HCT116 (cell line): ENCODE measurements at regions not wholly inside any gene's neighbourhood (a gene's known extent, or its start where the extent isn't known, plus 50 kb on each side); places are given as distances from the start of the nearest gene placed in this dataset.

Source experiments
- ATAC-seq: fragments of 200-7000 bp; cut with Tn5 transposase; 2 replicates; pipeline ENCODE4 v1.9.1; 2020; ENCODE audit warnings: mild to moderate bottlenecking, moderate library complexity
- BruUV-seq: library from RNA; stranded (reverse); fragments of 400-500 nt; replicated peaks from 2 replicates; lab custom pipeline; 2021; lab: Mats Ljungman, UMichigan
- CTCF ChIA-PET: fragments of 300-600 bp; sonication (Branson Sonifier 250); formaldehyde crosslinking; loops from one replicate; lab custom pipeline; 2021; ENCODE audit warnings: antibody characterized with exemption; lab: Charles Lee
- POLR2A ChIA-PET: fragments of 300-600, 350-600 bp; sonication (Branson Sonifier 250); formaldehyde crosslinking; loops from one replicate; lab custom pipeline; 2021; ENCODE audit warnings: antibody characterized with exemption; lab: Charles Lee
- RAD21 ChIA-PET, 2 experiments: fragments of 300-600 bp; sonication (Branson Sonifier 250); formaldehyde crosslinking; loops; one replicate each; lab custom pipeline; 2023; ENCODE audit warnings: low total read pairs in 2 of 2; ENCODE audit not compliant: uncharacterized antibody in 2 of 2, unreplicated experiment in 2 of 2, low non-redundant PET in 1 of 2; lab: Charles Lee
- DNase-seq: peaks from one replicate; pipeline ENCODE4 v3.0.0-alpha.2; 2010; ENCODE audit warnings: low read depth, low spot score
- H2AFZ ChIP-seq: fragments of 200-600 bp; shearing (Covaris generic), sonication (generic); 2 replicates; pipeline ENCODE4 v1.6.1; 2017; ENCODE audit warnings: low read depth, mixed run types, mixed read lengths, antibody characterized with exemption, low read length; ENCODE audit not compliant: poor library complexity, severe bottlenecking
- H3K27ac ChIP-seq: 2 replicates; pipeline ENCODE4 v1.5.1; 2012; ENCODE audit warnings: low read depth, low read length
- H3K27me3 ChIP-seq: fragments of 200-600 bp; sonication (generic); 2 replicates; pipeline ENCODE4 v1.6.1; 2016; ENCODE audit warnings: mixed run types, low read length, mixed read lengths; ENCODE audit not compliant: insufficient read depth
- H3K36me3 ChIP-seq, 2 experiments: fragments of 200-500 bp in 1 of 2; fragments of 200-600 bp in 1 of 2; sonication (Bioruptor generic) in 1 of 2; sonication (generic) in 1 of 2; 2 replicates each; pipeline versions ENCODE4 v1.5.1 to v1.6.1; 2014 to 2016; ENCODE audit warnings: low read length in 2 of 2, inconsistent platforms in 1 of 2, mixed read lengths in 1 of 2, mixed run types in 1 of 2; ENCODE audit not compliant: insufficient read depth in 2 of 2, control insufficient read depth in 1 of 2
- H3K4me1 ChIP-seq, 2 experiments: fragments of 200-600 bp in 1 of 2; sonication (generic) in 1 of 2; 2 replicates each; pipeline versions ENCODE4 v1.5.1 to v1.6.1; 2012 to 2017; ENCODE audit warnings: low read length in 2 of 2, inconsistent platforms in 1 of 2, mild to moderate bottlenecking in 1 of 2, mixed read lengths in 1 of 2, mixed run types in 1 of 2, moderate library complexity in 1 of 2; ENCODE audit not compliant: insufficient read depth in 2 of 2, control insufficient read depth in 1 of 2
- H3K4me2 ChIP-seq: fragments of 200-600 bp; sonication (generic); 2 replicates; pipeline ENCODE4 v1.6.1; 2017; ENCODE audit warnings: mixed run types, low read length, mixed read lengths
- H3K4me3 ChIP-seq, 2 experiments: fragments of 200-600 bp in 1 of 2; sonication (generic) in 1 of 2; replicated peaks in 1 of 2; 2 replicates each; pipeline ENCODE4 v1.5.1; 2011 to 2016; ENCODE audit warnings: low read length in 2 of 2, control low read depth in 1 of 2, low read depth in 1 of 2, mild to moderate bottlenecking in 1 of 2, mixed read lengths in 1 of 2, mixed run types in 1 of 2
- H3K79me2 ChIP-seq: fragments of 200-600 bp; sonication (generic); 2 replicates; pipeline ENCODE4 v1.6.1; 2017; ENCODE audit warnings: mild to moderate bottlenecking, mixed run types, low read length, moderate library complexity, mixed read lengths; ENCODE audit not compliant: insufficient read depth
- H3K9ac ChIP-seq: fragments of 200-600 bp; sonication (generic); 2 replicates; pipeline ENCODE4 v1.6.1; 2016; ENCODE audit warnings: low read length, mixed read lengths
- H3K9me2 ChIP-seq: fragments of 200-600 bp; sonication (generic), shearing (Covaris generic); 2 replicates; pipeline ENCODE4 v1.6.1; 2017; ENCODE audit warnings: mixed run types, mild to moderate bottlenecking, moderate library complexity; ENCODE audit not compliant: insufficient read depth
- H3K9me3 ChIP-seq, 2 experiments: fragments of 200-500 bp in 1 of 2; fragments of 200-600 bp in 1 of 2; sonication (Bioruptor generic) in 1 of 2; sonication (generic) in 1 of 2; 2 replicates each; pipeline ENCODE4 v1.6.1; 2014 to 2017; ENCODE audit warnings: low read length in 2 of 2, mixed read lengths in 2 of 2, inconsistent platforms in 1 of 2, low read depth in 1 of 2, mild to moderate bottlenecking in 1 of 2, mixed run types in 1 of 2, moderate library complexity in 1 of 2; ENCODE audit not compliant: control insufficient read depth in 1 of 2, insufficient read depth in 1 of 2
- H4K20me1 ChIP-seq: fragments of 200-600 bp; sonication (generic), shearing (Covaris generic); 2 replicates; pipeline ENCODE4 v1.6.1; 2017; ENCODE audit warnings: mixed run types, mild to moderate bottlenecking, moderate library complexity; ENCODE audit not compliant: insufficient read depth
- ATF3 ChIP-seq: IDR thresholded peaks from 2 replicates; pipeline ENCODE4 v1.6.1; 2012
- ELF1 ChIP-seq: IDR thresholded peaks from 2 replicates; pipeline ENCODE4 v1.6.1; 2012; ENCODE audit warnings: low read depth, borderline replicate concordance
- EZH2 ChIP-seq: fragments of 200-600 bp; sonication (generic); IDR thresholded peaks from 2 replicates; pipeline ENCODE4 v1.6.1; 2017; ENCODE audit warnings: antibody characterized with exemption, mixed run types
- EZH2phosphoT487 ChIP-seq: fragments of 200-600 bp; IDR thresholded peaks from 2 replicates; pipeline ENCODE4 v1.6.1; 2018; ENCODE audit warnings: antibody characterized with exemption, borderline replicate concordance
- RAD21 ChIP-seq: IDR thresholded peaks from 2 replicates; pipeline ENCODE4 v1.6.1; 2012; ENCODE audit warnings: low read depth, mild to moderate bottlenecking
- SIN3A ChIP-seq: IDR thresholded peaks from 2 replicates; pipeline ENCODE4 v1.6.1; 2012; ENCODE audit warnings: low read depth
- SP1 ChIP-seq: IDR thresholded peaks from 2 replicates; pipeline ENCODE4 v1.6.1; 2012; ENCODE audit warnings: low read depth
- SRF ChIP-seq: IDR thresholded peaks from 2 replicates; pipeline ENCODE4 v1.6.1; 2012; ENCODE audit warnings: low read depth
- TCF7L2 ChIP-seq: IDR thresholded peaks from 2 replicates; pipeline ENCODE4 v1.7.0; 2011; ENCODE audit warnings: borderline replicate concordance, inconsistent platforms; ENCODE audit not compliant: insufficient read depth, insufficient read length; ENCODE audit errors: extremely low read depth
- ZFX ChIP-seq: fragments of 450-650 bp; IDR thresholded peaks from 2 replicates; pipeline ENCODE4 v1.6.1; 2017
- intact Hi-C: fragments of 100-400 bp; cut with micrococcal nuclease; formaldehyde crosslinking; loops from 2 replicates; pipeline ENCODE4 v1.10.0; 2022
- TF ChIP-seq, protein P1 (sequence below): IDR thresholded peaks from 2 replicates; pipeline ENCODE4 v1.6.1; 2012; ENCODE audit warnings: low read depth
- TF ChIP-seq, protein P2 (sequence below): IDR thresholded peaks from 2 replicates; pipeline ENCODE4 v1.6.1; 2012
- TF ChIP-seq, protein P3 (sequence below): IDR thresholded peaks from 2 replicates; pipeline ENCODE4 v1.6.1; 2011; ENCODE audit warnings: mild to moderate bottlenecking, low read length, moderate library complexity; ENCODE audit not compliant: insufficient replicate concordance; ENCODE audit errors: extremely low read depth

- Histone ChIP-seq H3K36me3 (no peaks in the 10 kb centered on the region), H3K9me2 (no peaks in the 10 kb centered on the region), H3K4me2 (no peak overlapping the region), H3K4me3 (no peak overlapping the region), H4K20me1 (no peaks in the 10 kb centered on the region), H3K4me1 (no peaks in the 10 kb centered on the region), H3K9me3 (no peaks in the 10 kb centered on the region), H3K27ac (no peak overlapping the region), H3K9ac (no peak overlapping the region), H3K79me2 (no peaks in the 10 kb centered on the region), H3K27me3 (no peaks in the 10 kb centered on the region), H2AFZ (no peak overlapping the region)
- no TSS peak for BruUV-seq
- POLR2A ChIA-PET, result no interaction called here
- CTCF ChIA-PET, result interaction anchor here (1.0 kb wide), 1 partner anchor 12 kb away, joined by 3 read pairs; no protein-coding TSS in a partner anchor
- intact Hi-C loops, result no loop called here
- TF ChIP-seq, protein P1, sequence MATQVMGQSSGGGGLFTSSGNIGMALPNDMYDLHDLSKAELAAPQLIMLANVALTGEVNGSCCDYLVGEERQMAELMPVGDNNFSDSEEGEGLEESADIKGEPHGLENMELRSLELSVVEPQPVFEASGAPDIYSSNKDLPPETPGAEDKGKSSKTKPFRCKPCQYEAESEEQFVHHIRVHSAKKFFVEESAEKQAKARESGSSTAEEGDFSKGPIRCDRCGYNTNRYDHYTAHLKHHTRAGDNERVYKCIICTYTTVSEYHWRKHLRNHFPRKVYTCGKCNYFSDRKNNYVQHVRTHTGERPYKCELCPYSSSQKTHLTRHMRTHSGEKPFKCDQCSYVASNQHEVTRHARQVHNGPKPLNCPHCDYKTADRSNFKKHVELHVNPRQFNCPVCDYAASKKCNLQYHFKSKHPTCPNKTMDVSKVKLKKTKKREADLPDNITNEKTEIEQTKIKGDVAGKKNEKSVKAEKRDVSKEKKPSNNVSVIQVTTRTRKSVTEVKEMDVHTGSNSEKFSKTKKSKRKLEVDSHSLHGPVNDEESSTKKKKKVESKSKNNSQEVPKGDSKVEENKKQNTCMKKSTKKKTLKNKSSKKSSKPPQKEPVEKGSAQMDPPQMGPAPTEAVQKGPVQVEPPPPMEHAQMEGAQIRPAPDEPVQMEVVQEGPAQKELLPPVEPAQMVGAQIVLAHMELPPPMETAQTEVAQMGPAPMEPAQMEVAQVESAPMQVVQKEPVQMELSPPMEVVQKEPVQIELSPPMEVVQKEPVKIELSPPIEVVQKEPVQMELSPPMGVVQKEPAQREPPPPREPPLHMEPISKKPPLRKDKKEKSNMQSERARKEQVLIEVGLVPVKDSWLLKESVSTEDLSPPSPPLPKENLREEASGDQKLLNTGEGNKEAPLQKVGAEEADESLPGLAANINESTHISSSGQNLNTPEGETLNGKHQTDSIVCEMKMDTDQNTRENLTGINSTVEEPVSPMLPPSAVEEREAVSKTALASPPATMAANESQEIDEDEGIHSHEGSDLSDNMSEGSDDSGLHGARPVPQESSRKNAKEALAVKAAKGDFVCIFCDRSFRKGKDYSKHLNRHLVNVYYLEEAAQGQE, result no peak
- no peak for TF ChIP-seq TCF7L2
- no peak for TF ChIP-seq ELF1
- TF ChIP-seq RAD21, result no peak
- no peak for TF ChIP-seq EZH2phosphoT487
- TF ChIP-seq ZFX, result no peak
- TF ChIP-seq ATF3, result no peak
- no peak for TF ChIP-seq EZH2
- TF ChIP-seq SIN3A, result no peak
- TF ChIP-seq, protein P2, sequence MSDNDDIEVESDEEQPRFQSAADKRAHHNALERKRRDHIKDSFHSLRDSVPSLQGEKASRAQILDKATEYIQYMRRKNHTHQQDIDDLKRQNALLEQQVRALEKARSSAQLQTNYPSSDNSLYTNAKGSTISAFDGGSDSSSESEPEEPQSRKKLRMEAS, result no peak
- TF ChIP-seq, protein P3, sequence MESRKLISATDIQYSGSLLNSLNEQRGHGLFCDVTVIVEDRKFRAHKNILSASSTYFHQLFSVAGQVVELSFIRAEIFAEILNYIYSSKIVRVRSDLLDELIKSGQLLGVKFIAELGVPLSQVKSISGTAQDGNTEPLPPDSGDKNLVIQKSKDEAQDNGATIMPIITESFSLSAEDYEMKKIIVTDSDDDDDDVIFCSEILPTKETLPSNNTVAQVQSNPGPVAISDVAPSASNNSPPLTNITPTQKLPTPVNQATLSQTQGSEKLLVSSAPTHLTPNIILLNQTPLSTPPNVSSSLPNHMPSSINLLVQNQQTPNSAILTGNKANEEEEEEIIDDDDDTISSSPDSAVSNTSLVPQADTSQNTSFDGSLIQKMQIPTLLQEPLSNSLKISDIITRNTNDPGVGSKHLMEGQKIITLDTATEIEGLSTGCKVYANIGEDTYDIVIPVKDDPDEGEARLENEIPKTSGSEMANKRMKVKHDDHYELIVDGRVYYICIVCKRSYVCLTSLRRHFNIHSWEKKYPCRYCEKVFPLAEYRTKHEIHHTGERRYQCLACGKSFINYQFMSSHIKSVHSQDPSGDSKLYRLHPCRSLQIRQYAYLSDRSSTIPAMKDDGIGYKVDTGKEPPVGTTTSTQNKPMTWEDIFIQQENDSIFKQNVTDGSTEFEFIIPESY, result no peak
- no peak for TF ChIP-seq SP1
- TF ChIP-seq SRF, result no peak
- RAD21 ChIA-PET, result no interaction called here
- no peak for DNase-seq
- no peak for ATAC-seq
These were observed 253.8 kb upstream of the DAB2 start for GRCh38 chr5:39678534-39678933.
